GM12865 (cell line): ENCODE measurements at regions not wholly inside any gene's neighbourhood (a gene's known extent, or its start where the extent isn't known, plus 50 kb on each side); places are given as distances from the start of the nearest gene placed in this dataset.

Source experiments
- DNase-seq: peaks from one replicate; pipeline ENCODE4 v3.0.0; 2010; ENCODE audit warnings: low read depth
- H3K4me3 ChIP-seq: 2 replicates; pipeline ENCODE4 v1.5.1; 2011; ENCODE audit warnings: mild to moderate bottlenecking, low read depth, low read length, control low read depth
- CTCF ChIP-seq: IDR thresholded peaks from 2 replicates; pipeline ENCODE4 v1.5.1; 2011; ENCODE audit warnings: low read length, control low read depth, low read depth, inconsistent platforms; ENCODE audit not compliant: insufficient read depth; ENCODE audit errors: missing control alignments

DNA sequence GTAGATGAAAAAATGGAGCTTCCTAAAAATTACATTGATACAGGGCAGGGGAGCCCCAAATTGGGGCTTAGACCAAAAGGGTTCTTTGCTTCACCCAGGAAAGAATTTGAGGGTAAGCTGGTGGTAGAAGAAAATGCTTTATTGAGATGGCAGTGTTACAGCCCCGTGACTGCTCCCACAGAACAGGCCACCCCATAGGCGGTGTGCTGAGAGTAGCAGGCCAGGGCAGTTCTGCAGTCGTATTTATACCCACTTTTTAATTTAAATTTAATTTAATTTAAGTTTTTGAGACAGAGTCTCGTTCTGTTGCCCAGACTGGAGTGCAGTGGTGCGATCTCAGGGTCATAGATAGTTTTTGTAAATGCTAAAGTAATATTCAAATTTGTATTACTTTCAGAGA is 265.0 kb downstream of the CDH26 start:
- DNase-seq: no peak
- TF ChIP-seq CTCF: no peak

GRCh38 chr20:60224914-60225313 is 266.7 kb downstream of the CDH26 start:
- no peak for DNase-seq
- TF ChIP-seq CTCF: peak; percentile 11
- H3K4me3 ChIP-seq: no peak overlapping the region

More for the DNA sequence above, 265.0 kb downstream of the CDH26 start:
- no peak overlapping the region for H3K4me3 ChIP-seq

GRCh38 chr20:60228255-60228654 is 270.0 kb downstream of the CDH26 start:
- H3K4me3 ChIP-seq: no peak overlapping the region
- no peak for TF ChIP-seq CTCF
- peak; percentile 13 for DNase-seq

GRCh38 chr20:60232380-60232779 is 274.2 kb downstream of the CDH26 start:
- DNase-seq: no peak
- TF ChIP-seq CTCF: no peak

DNA sequence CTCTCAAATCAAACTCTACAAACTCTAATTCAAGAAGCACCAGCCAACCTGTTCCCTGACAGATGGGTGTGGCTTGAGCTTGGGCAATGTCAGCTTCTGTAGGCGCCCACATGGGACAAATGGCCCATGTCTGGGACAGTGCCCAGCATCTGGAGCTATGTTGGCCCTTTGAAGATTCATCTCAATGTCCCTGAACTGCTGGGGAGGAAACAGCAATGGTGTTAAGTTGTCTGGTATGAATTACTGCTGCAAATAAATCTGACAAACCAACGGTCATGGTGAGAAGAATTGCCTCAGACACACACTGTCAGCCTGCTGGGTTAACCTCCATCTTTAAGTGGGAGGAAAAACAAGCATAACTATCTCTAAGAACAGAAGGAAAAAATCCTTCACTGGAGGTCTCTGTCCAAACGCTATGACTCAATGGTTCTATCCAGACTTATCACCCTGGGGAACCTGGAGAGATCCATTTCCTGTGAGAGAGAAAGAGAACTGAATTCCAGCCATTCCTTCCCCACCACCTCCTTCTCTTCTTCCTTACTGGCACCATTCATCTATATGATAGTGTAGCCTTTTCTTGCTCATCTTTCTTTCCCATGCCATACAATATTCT is 274.9 kb downstream of the CDH26 start:
- H3K4me3 ChIP-seq: no peak overlapping the region
- TF ChIP-seq CTCF: no peak
- DNase-seq: no peak

More at GRCh38 chr20:60232380-60232779, 274.2 kb downstream of the CDH26 start:
- no peak overlapping the region for H3K4me3 ChIP-seq

- no peak for TF ChIP-seq CTCF
- H3K4me3 ChIP-seq: no peak overlapping the region
- no peak for DNase-seq
Measured at GRCh38 chr20:60236613-60237012, 278.4 kb downstream of the CDH26 start.

GRCh38 chr20:60237981-60238380 is 279.8 kb downstream of the CDH26 start:
- H3K4me3 ChIP-seq: no peak overlapping the region
- DNase-seq: no peak
- TF ChIP-seq CTCF: no peak
